ENCODE measurements at regions not wholly inside any gene's neighbourhood (a gene's known extent, or its start where the extent isn't known, plus 50 kb on each side); places are given as distances from the start of the nearest gene placed in this dataset.
"Not testable (repeated sequence)": the region's sequence is repeated elsewhere in the genome, so short reads cannot be mapped to it uniquely, and the experiment has no call there.

- H3K9ac ChIP-seq (ENCODE audit: low read length in 2 of 2); H3K36me3 ChIP-seq (ENCODE audit: control insufficient read depth in 2 of 2, insufficient read depth in 2 of 2, low read length in 2 of 2); H3K27me3 ChIP-seq (ENCODE audit: control insufficient read depth in 1 of 2, insufficient read depth in 2 of 2, low read length in 2 of 2); H3K27ac ChIP-seq (ENCODE audit: low read length); H3K9me3 ChIP-seq (ENCODE audit: control insufficient read depth in 2 of 2, low read length in 2 of 2); H3K4me1 ChIP-seq (ENCODE audit: control insufficient read depth, insufficient read depth, low read length); H3K4me3 ChIP-seq (ENCODE audit: low read length in 2 of 2): not testable (repeated sequence)
Observed at GRCh38 chr11:134494395-134494794, 82.4 kb upstream of the B3GAT1 start.

GRCh38 chr11:134492411-134492810 is 80.4 kb upstream of the B3GAT1 start:
- H3K9me3 ChIP-seq (ENCODE audit: control insufficient read depth in 2 of 2, low read length in 2 of 2); H3K9ac ChIP-seq (ENCODE audit: low read length in 2 of 2); H3K27ac ChIP-seq (ENCODE audit: low read length): not testable (repeated sequence)

GRCh38 chr11:134489728-134490127 is 77.7 kb upstream of the B3GAT1 start:
- no peaks in the 10 kb centered on the region for H3K4me1 ChIP-seq (ENCODE audit: control insufficient read depth, insufficient read depth, low read length)
- no peak overlapping the region for H3K9ac ChIP-seq (ENCODE audit: low read length in 2 of 2)
- no peak overlapping the region for H3K4me3 ChIP-seq (ENCODE audit: low read length in 2 of 2)
- H3K27ac ChIP-seq (ENCODE audit: low read length): no peak overlapping the region
- H3K9me3 ChIP-seq (ENCODE audit: control insufficient read depth in 2 of 2, low read length in 2 of 2): no peaks in the 10 kb centered on the region
- no peaks in the 10 kb centered on the region for H3K36me3 ChIP-seq (ENCODE audit: control insufficient read depth in 2 of 2, insufficient read depth in 2 of 2, low read length in 2 of 2)
- peaks cover 0 to 6% of the 10 kb centered on the region in 2 donors for H3K27me3 ChIP-seq (ENCODE audit: control insufficient read depth in 1 of 2, insufficient read depth in 2 of 2, low read length in 2 of 2)

More at GRCh38 chr11:134492411-134492810, 80.4 kb upstream of the B3GAT1 start:
- not testable (repeated sequence) for H3K4me1 ChIP-seq (ENCODE audit: control insufficient read depth, insufficient read depth, low read length); H3K4me3 ChIP-seq (ENCODE audit: low read length in 2 of 2); H3K27me3 ChIP-seq (ENCODE audit: control insufficient read depth in 1 of 2, insufficient read depth in 2 of 2, low read length in 2 of 2); H3K36me3 ChIP-seq (ENCODE audit: control insufficient read depth in 2 of 2, insufficient read depth in 2 of 2, low read length in 2 of 2)

GRCh38 chr11:134488913-134489312 is 76.9 kb upstream of the B3GAT1 start:
- H3K27me3 ChIP-seq (ENCODE audit: control insufficient read depth in 1 of 2, insufficient read depth in 2 of 2, low read length in 2 of 2): peaks cover 0 to 6% of the 10 kb centered on the region in 2 donors
- no peaks in the 10 kb centered on the region for H3K4me1 ChIP-seq (ENCODE audit: control insufficient read depth, insufficient read depth, low read length)
- H3K9me3 ChIP-seq (ENCODE audit: control insufficient read depth in 2 of 2, low read length in 2 of 2): no peaks in the 10 kb centered on the region
- H3K4me3 ChIP-seq (ENCODE audit: low read length in 2 of 2): no peak overlapping the region
- no peak overlapping the region for H3K27ac ChIP-seq (ENCODE audit: low read length)
- H3K9ac ChIP-seq (ENCODE audit: low read length in 2 of 2): no peak overlapping the region
- no peaks in the 10 kb centered on the region for H3K36me3 ChIP-seq (ENCODE audit: control insufficient read depth in 2 of 2, insufficient read depth in 2 of 2, low read length in 2 of 2)

GRCh38 chr11:134488512-134488911 is 76.5 kb upstream of the B3GAT1 start:
- H3K9me3 ChIP-seq (ENCODE audit: control insufficient read depth in 2 of 2, low read length in 2 of 2): no peaks in the 10 kb centered on the region
- no peak overlapping the region for H3K9ac ChIP-seq (ENCODE audit: low read length in 2 of 2)
- H3K36me3 ChIP-seq (ENCODE audit: control insufficient read depth in 2 of 2, insufficient read depth in 2 of 2, low read length in 2 of 2): no peaks in the 10 kb centered on the region
- peaks cover 0 to 6% of the 10 kb centered on the region in 2 donors for H3K27me3 ChIP-seq (ENCODE audit: control insufficient read depth in 1 of 2, insufficient read depth in 2 of 2, low read length in 2 of 2)
- H3K27ac ChIP-seq (ENCODE audit: low read length): no peak overlapping the region
- no peak overlapping the region for H3K4me3 ChIP-seq (ENCODE audit: low read length in 2 of 2)
- no peaks in the 10 kb centered on the region for H3K4me1 ChIP-seq (ENCODE audit: control insufficient read depth, insufficient read depth, low read length)

GRCh38 chr11:134487696-134488095 is 75.7 kb upstream of the B3GAT1 start:
- Histone ChIP-seq H3K4me3 (ENCODE audit: low read length in 2 of 2) (no peak overlapping the region), H3K27me3 (ENCODE audit: control insufficient read depth in 1 of 2, insufficient read depth in 2 of 2, low read length in 2 of 2) (peaks cover 0 to 6% of the 10 kb centered on the region in 2 donors), H3K27ac (ENCODE audit: low read length) (no peak overlapping the region), H3K9me3 (ENCODE audit: control insufficient read depth in 2 of 2, low read length in 2 of 2) (no peaks in the 10 kb centered on the region), H3K36me3 (ENCODE audit: control insufficient read depth in 2 of 2, insufficient read depth in 2 of 2, low read length in 2 of 2) (no peaks in the 10 kb centered on the region), H3K4me1 (ENCODE audit: control insufficient read depth, insufficient read depth, low read length) (no peaks in the 10 kb centered on the region), H3K9ac (ENCODE audit: low read length in 2 of 2) (no peak overlapping the region)

- Histone ChIP-seq H3K27me3 (ENCODE audit: control insufficient read depth in 1 of 2, insufficient read depth in 2 of 2, low read length in 2 of 2) (peaks cover 0 to 6% of the 10 kb centered on the region in 2 donors), H3K4me1 (ENCODE audit: control insufficient read depth, insufficient read depth, low read length) (no peaks in the 10 kb centered on the region), H3K36me3 (ENCODE audit: control insufficient read depth in 2 of 2, insufficient read depth in 2 of 2, low read length in 2 of 2) (no peaks in the 10 kb centered on the region), H3K9ac (ENCODE audit: low read length in 2 of 2) (no peak overlapping the region), H3K27ac (ENCODE audit: low read length) (no peak overlapping the region), H3K4me3 (ENCODE audit: low read length in 2 of 2) (no peak overlapping the region), H3K9me3 (ENCODE audit: control insufficient read depth in 2 of 2, low read length in 2 of 2) (no peaks in the 10 kb centered on the region)
Observed at GRCh38 chr11:134486704-134487103, 74.7 kb upstream of the B3GAT1 start.

GRCh38 chr11:134486106-134486505 is 74.1 kb upstream of the B3GAT1 start:
- H3K36me3 ChIP-seq (ENCODE audit: control insufficient read depth in 2 of 2, insufficient read depth in 2 of 2, low read length in 2 of 2): no peaks in the 10 kb centered on the region
- H3K4me1 ChIP-seq (ENCODE audit: control insufficient read depth, insufficient read depth, low read length): no peaks in the 10 kb centered on the region
- H3K4me3 ChIP-seq (ENCODE audit: low read length in 2 of 2): no peak overlapping the region
- peaks cover 0 to 6% of the 10 kb centered on the region in 2 donors for H3K27me3 ChIP-seq (ENCODE audit: control insufficient read depth in 1 of 2, insufficient read depth in 2 of 2, low read length in 2 of 2)
- H3K27ac ChIP-seq (ENCODE audit: low read length): no peak overlapping the region
- no peaks in the 10 kb centered on the region for H3K9me3 ChIP-seq (ENCODE audit: control insufficient read depth in 2 of 2, low read length in 2 of 2)
- H3K9ac ChIP-seq (ENCODE audit: low read length in 2 of 2): no peak overlapping the region

- H3K36me3 ChIP-seq (ENCODE audit: control insufficient read depth in 2 of 2, insufficient read depth in 2 of 2, low read length in 2 of 2): no peaks in the 10 kb centered on the region
- no peak overlapping the region for H3K27ac ChIP-seq (ENCODE audit: low read length)
- H3K4me1 ChIP-seq (ENCODE audit: control insufficient read depth, insufficient read depth, low read length): no peaks in the 10 kb centered on the region
- no peak overlapping the region for H3K4me3 ChIP-seq (ENCODE audit: low read length in 2 of 2)
- H3K9ac ChIP-seq (ENCODE audit: low read length in 2 of 2): no peak overlapping the region
- peaks cover 0 to 9% of the 10 kb centered on the region in 2 donors for H3K27me3 ChIP-seq (ENCODE audit: control insufficient read depth in 1 of 2, insufficient read depth in 2 of 2, low read length in 2 of 2)
- H3K9me3 ChIP-seq (ENCODE audit: control insufficient read depth in 2 of 2, low read length in 2 of 2): no peaks in the 10 kb centered on the region
Observed at GRCh38 chr11:134485316-134485715, 73.3 kb upstream of the B3GAT1 start.

GRCh38 chr11:134483857-134484256 is 71.8 kb upstream of the B3GAT1 start:
- no peak overlapping the region for H3K9ac ChIP-seq (ENCODE audit: low read length in 2 of 2)
- no peaks in the 10 kb centered on the region for H3K9me3 ChIP-seq (ENCODE audit: control insufficient read depth in 2 of 2, low read length in 2 of 2)
- H3K27me3 ChIP-seq (ENCODE audit: control insufficient read depth in 1 of 2, insufficient read depth in 2 of 2, low read length in 2 of 2): peaks cover 0 to 12% of the 10 kb centered on the region in 2 donors

GRCh38 chr11:134483291-134483690 is 71.2 kb upstream of the B3GAT1 start:
- no peaks in the 10 kb centered on the region for H3K9me3 ChIP-seq (ENCODE audit: control insufficient read depth in 2 of 2, low read length in 2 of 2)
- no peak overlapping the region for H3K4me3 ChIP-seq (ENCODE audit: low read length in 2 of 2)
- H3K4me1 ChIP-seq (ENCODE audit: control insufficient read depth, insufficient read depth, low read length): no peaks in the 10 kb centered on the region
- no peak overlapping the region for H3K9ac ChIP-seq (ENCODE audit: low read length in 2 of 2)
- peaks cover 0 to 12% of the 10 kb centered on the region in 2 donors for H3K27me3 ChIP-seq (ENCODE audit: control insufficient read depth in 1 of 2, insufficient read depth in 2 of 2, low read length in 2 of 2)
- H3K36me3 ChIP-seq (ENCODE audit: control insufficient read depth in 2 of 2, insufficient read depth in 2 of 2, low read length in 2 of 2): no peaks in the 10 kb centered on the region
- H3K27ac ChIP-seq (ENCODE audit: low read length): no peak overlapping the region

More at GRCh38 chr11:134483857-134484256, 71.8 kb upstream of the B3GAT1 start:
- Histone ChIP-seq H3K4me3 (ENCODE audit: low read length in 2 of 2) (no peak overlapping the region), H3K36me3 (ENCODE audit: control insufficient read depth in 2 of 2, insufficient read depth in 2 of 2, low read length in 2 of 2) (no peaks in the 10 kb centered on the region), H3K4me1 (ENCODE audit: control insufficient read depth, insufficient read depth, low read length) (no peaks in the 10 kb centered on the region), H3K27ac (ENCODE audit: low read length) (no peak overlapping the region)

Data from stomach smooth muscle (tissue), 2 donors.